COLO829 (cell line): ENCODE measurements at regions not wholly inside any gene's neighbourhood (a gene's known extent, or its start where the extent isn't known, plus 50 kb on each side); places are given as distances from the start of the nearest gene placed in this dataset.

Source experiments
- DNase-seq: peaks from one replicate; pipeline ENCODE4 v3.0.0; 2012; ENCODE audit warnings: low spot score

- no peak for DNase-seq
These were observed 119.8 kb downstream of the TENT4A start for GRCh38 chr5:6832994-6833393.

DNA sequence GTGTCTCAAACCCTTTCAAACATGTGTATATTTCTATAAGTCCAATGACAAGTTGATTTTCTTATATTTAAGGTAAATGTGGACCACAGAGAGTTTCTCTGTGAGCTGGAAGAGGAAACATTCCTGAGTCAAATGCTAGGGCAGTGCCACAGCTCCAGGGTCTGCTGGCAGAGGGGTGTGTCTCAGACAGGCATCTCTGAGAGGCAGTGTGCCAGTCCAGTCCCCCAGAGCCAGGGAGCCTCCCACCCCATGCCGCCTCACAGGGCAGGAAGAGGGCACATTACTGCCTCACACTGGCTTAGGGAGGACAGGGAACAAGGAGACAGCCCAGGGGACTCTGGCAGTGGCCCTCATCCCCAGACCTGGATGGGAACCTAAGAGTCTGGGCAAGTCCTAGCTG lies 120.2 kb downstream of the TENT4A start:
- DNase-seq, result no peak

DNA sequence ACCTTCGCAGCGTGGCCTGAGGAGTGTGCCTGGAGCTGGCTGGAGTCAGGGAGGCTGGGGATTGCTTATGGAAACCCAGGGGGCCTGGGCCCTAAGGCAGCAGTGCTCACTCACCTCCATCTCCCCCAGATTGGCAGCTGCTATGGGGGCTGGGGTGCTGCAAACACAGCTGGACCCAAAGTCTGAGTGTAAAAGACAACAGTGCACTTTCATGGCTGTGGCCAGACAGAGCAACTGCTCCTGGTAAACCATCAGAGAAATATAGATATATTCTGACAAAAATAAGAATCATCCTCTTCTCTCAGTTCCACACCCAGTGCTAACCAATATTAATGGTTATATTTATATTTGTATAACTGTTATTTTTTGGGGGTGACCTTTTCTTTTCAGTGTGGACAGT lies 123.9 kb downstream of the TENT4A start:
- no peak for DNase-seq

- DNase-seq, result no peak
These were observed 124.4 kb downstream of the TENT4A start for GRCh38 chr5:6837519-6838110.

DNA sequence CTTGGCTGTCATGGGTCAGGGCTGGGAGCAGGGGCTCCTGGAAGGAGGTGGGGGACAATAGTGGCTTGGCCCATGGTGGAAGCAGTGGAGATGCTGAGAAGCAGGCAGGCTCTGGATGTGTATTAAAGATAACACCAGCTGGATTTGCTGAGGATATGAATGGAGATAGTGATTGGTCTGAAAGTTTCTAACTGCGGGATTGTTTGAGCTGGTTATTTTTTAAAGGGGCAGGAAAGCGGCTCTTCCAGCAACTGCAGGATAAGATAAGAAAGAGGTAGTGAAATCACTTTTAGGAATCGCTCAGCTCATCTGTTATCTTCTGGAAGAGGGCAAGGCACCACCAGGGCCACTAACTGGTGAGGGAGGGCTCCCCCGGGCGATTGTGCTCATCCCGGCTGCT lies 125.5 kb downstream of the TENT4A start:
- no peak for DNase-seq

DNA sequence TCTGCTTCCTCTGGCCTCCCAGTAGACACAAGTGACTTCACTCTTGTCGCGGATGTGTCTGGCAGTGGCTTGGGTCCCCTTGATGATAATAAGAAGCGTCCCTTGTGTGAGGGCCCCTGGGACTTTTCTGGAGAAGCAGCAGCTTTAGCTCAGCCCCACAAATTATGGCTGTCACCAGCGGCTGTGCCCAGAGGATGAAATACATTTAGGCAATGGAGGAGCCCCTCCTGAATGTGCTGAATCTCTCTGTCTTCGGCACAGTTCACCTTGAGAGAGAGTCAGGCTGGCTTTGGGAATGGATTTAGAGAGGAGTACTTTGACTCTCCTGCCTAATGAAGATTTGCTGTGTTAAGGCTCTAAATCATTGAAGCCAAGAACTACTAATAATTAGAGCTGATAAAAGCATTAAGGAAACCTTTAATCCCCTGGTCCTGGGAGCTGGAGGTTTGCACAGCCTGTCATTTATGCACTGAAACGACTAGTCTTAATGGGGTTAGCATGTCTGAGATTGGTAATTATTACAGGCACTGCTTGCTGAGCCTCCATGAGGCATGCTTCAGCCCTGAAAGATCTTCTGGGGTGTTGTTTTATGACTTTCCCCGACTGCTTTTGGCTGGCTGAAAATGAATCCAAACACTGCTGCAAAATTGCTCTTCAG lies 127.0 kb downstream of the TENT4A start:
- DNase-seq, result no peak

- DNase-seq, result no peak
These were observed 130.1 kb downstream of the TENT4A start for GRCh38 chr5:6843335-6843734.

- no peak for DNase-seq
These were observed 130.6 kb downstream of the TENT4A start for GRCh38 chr5:6843821-6844220.

DNA sequence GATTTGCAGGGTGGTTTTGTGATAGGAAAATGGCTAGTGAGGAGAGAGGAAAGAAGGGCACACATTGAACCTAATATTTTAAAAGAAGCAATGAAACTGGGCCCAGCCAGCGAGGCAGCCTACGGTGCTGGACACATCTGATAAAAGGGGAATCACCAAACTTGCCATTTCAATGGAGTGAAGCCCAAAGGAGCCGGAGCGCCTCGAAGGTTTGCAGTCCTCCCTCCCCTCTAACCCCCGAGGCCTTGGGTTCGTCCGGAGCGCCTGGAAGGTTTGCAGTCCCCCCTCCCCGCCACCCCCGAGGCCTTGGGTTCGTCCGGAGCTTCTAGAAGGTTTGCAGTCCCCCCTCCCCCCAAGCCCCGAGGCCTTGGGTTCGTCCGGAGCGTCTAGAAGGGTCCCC lies 132.6 kb downstream of the TENT4A start:
- DNase-seq, result no peak

- DNase-seq, result no peak
These were observed 134.6 kb downstream of the TENT4A start for GRCh38 chr5:6847870-6848269.

- DNase-seq, result no peak
These were observed 136.3 kb downstream of the TENT4A start for GRCh38 chr5:6849316-6850105.

DNA sequence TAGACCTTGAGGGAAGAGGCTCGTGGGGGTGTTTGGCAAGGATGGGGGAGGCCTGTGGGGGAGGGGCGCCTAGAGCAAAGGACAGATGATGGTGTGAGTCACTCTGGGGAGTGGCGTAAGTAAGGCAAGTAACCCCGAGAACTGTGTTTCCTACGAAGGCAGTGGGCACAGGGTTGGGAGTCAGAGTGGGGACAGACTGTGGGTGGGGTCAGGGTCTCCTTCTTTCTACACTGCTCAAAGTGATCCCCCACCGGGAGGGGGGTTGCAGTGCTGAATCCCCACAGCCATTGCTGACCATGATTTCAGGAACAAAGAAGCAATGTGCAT lies 136.8 kb downstream of the TENT4A start:
- no peak for DNase-seq

DNA sequence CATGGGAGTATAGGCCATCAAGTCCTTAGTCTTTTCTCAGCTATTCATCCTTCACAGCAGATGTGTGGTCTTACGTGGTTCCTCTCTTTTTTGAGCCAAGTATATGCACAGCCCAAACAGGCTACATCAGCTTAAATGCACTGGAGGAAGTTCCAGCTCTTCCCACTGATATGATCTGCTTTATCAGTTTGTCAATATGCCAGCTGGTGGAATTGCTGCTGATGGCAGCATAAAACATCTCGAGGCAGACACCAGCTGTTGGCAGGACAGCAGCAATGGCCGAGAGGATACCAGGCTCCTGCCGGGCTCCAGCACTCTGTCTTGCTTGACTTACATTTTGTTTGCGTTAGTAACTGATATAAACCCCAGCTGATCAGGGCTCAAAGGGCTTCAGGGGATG lies 143.4 kb downstream of the TENT4A start:
- DNase-seq, result no peak

DNA sequence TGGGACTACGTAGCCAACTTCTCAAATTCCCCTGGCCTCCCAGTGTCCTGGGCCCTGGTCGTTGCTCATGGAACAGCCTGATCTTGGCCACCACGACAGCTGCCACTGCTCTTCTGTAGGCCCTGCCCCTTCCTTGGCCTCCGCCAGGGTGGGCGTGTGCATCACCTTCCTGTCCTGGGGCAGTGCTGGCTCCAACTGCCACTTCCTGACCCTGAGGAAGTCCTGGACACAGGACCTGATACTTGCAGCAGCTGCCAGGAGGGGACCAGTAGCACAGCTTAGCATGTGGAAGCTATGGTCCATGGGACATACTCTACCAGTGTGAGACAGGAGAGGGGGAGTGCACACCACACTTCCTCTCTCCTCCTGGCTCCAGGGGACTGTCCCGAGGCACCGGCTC lies 145.2 kb downstream of the TENT4A start:
- DNase-seq, result no peak

GRCh38 chr5:6859023-6859422 lies 145.8 kb downstream of the TENT4A start:
- DNase-seq, result no peak

DNA sequence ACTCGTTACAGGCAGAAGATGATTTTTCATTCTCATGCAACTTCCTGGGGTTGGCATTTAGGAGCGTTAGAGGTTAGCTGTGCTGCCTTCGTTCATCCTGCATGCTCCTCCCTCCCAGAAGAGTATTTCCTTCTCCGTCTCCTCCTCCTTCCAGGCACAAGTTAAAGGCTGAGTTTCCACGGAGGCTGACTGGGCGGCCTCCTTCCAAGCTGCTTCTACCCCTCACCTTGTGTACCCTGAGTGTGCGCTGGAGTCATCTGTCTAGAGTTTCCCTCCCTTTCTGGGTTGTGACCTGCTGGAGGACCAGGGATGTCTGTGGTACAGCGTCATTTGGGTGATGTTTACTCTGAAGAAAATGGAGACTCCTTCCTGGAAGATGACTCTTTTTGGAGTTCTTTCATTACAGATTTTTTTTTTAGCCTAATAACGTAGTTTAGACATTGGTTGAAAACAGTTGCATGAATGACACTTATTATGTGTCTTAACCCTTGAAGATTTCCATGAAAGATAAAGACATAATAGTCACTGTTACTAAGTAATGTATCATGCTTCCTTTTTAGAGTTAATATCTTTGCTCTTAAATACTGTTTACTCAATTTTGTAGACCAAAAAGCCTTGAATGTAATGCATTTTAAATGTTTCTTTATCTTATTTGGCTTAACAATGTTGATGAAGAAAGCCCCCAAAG lies 146.9 kb downstream of the TENT4A start:
- DNase-seq, result no peak

DNA sequence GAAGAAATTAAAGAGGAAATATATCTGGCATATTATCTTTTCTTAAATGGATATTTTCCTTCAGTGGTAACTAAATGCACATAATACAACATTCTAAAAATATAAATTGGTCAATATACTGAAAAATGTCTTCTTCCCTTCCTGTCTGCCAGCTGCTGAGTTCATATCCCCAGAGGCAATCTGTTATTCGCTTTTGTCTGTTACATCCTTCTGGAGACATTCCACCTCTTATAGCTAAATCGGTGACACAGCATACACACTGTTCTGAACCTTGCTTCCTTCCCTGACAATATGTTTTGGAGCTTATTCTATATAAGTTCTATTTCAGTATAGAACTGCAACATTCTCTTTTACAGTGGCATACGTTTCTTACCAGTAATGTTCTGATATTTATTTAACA lies 147.8 kb downstream of the TENT4A start:
- no peak for DNase-seq

DNA sequence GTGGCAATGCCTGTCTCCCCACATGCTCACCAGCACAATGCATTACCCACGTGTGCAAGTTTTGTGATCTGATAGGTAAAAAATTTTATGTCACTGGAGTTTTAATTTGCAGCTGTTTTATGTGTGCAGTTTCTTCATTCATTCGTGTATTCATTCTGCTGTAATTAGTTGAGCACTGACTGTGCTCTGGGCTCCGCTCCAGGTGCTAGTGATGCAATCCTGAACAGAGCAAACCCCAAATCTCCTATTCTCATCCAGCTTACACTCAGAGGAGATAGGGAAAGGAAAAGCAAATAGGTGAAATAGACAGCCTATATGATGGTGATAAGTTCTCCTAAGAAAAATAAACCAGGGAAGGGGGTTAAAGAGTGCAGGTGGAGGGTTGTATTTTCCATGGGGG lies 148.4 kb downstream of the TENT4A start:
- DNase-seq, result no peak

- no peak for DNase-seq
These were observed 149.1 kb downstream of the TENT4A start for GRCh38 chr5:6862306-6862705.

DNA sequence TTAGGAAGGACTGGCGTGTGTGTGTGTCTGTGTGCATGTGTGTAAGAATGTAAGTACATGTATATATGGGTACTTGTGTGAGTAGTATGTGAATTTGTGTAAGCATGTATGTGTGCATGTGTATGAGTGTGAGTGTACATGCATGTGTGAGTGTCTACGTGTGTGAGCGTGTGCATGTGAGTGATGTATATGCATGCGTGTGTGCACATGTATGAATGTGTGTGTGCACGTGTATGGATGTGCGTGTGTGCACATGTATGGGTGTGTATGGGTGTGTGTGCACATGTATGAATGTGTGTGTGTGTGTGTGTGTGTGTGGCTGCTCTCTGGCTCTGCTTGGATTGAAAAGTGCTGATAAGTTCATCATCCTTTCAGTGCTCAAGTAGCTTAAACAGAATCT lies 154.5 kb downstream of the TENT4A start:
- DNase-seq, result no peak

GRCh38 chr5:6868171-6868570 lies 154.9 kb downstream of the TENT4A start:
- DNase-seq, result no peak

- no peak for DNase-seq
These were observed 155.5 kb downstream of the TENT4A start for GRCh38 chr5:6868575-6869215.

- no peak for DNase-seq
These were observed 156.4 kb downstream of the TENT4A start for GRCh38 chr5:6869677-6870076.
